GM12872 (cell line): ENCODE measurements at regions not wholly inside any gene's neighbourhood (a gene's known extent, or its start where the extent isn't known, plus 50 kb on each side); places are given as distances from the start of the nearest gene placed in this dataset.

Experiments
- CTCF ChIP-seq: IDR thresholded peaks from 3 replicates; pipeline ENCODE4 v1.5.1; 2011; ENCODE audit warnings: low read depth, mild to moderate bottlenecking, low read length, moderate library complexity; ENCODE audit not compliant: insufficient read depth

GRCh38 chr6:119891206-119891605 is 541.6 kb upstream of the MAN1A1 start:
- TF ChIP-seq CTCF: no peak

DNA sequence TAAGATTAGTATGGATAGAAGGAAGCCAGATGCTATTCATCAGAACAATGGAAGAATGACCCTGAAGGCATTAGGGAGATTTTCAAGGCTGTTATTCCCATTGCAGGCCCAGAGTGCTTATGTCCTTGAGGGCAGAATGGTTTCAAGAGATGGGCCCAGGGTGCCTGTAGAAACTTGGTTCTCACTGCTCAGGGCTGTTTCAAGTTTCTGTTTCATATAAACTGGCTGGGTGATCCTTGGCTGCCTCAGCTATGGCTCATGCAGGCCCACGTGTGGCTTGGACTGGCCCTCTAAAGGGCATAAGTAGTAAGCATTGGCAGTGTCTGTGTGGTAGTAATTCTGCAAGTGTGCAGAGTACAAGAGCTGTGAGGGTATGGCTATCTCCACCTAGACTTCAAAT is 540.9 kb upstream of the MAN1A1 start:
- no peak for TF ChIP-seq CTCF

DNA sequence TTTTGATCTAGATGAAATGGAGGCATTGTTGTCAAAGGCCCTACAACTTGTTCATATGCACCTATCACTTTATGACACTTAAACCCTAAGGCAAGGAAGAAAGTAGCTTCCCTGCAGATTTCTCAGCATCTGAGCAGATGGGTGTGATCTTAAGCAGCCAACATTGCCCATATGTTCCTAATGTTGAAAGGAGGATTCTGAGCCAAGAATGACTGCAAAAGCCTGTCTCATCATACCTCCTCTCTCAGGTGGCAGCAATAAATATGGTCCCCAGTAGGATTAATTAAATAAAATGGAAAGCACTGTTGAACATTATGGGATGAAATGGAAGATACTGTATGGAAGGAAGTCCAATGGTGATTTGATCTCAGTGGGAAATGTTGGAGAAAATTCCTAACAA is 538.1 kb upstream of the MAN1A1 start:
- no peak for TF ChIP-seq CTCF

DNA sequence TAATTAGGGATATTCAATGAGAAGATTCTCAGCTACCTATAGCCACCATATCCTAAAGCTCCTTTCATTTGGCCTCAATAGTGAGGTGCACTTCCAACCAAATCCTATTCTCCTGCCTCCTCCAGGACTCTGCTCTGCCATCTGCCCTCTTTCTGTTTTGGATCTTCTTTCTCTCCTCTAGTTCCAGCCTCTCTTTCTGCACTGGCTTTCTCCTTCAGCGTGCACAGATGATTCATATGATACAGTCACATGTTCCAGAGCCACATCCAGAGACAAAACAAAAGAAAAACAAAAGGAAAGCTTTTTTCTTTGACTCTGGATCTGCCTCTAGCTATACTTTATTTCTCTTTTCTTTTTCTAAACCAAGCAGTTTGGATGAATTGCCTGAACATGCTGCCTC is 531.9 kb upstream of the MAN1A1 start:
- TF ChIP-seq CTCF: no peak

GRCh38 chr6:119880840-119881239 is 531.3 kb upstream of the MAN1A1 start:
- no peak for TF ChIP-seq CTCF

DNA sequence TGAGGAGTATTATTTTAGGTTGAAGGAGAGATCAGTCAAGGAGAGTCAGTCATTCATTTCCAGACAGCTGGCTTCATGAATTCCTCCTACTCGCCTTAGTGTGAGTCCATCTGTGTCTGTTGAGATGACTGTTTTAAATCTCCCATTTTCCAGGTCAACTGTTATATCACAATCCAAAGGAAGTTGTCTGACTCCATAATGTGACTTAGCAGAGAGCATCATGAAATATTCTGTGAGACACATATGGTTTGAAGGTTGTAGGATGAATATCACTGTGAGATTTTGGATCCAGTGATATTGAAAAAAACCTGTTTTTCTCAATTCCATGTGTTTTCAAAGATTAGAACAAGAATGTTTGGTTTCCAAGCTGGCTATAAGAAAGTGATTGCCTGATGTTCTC is 530.2 kb upstream of the MAN1A1 start:
- TF ChIP-seq CTCF: no peak

- no peak for TF ChIP-seq CTCF
Measured at GRCh38 chr6:119874381-119874780, 524.8 kb upstream of the MAN1A1 start.

DNA sequence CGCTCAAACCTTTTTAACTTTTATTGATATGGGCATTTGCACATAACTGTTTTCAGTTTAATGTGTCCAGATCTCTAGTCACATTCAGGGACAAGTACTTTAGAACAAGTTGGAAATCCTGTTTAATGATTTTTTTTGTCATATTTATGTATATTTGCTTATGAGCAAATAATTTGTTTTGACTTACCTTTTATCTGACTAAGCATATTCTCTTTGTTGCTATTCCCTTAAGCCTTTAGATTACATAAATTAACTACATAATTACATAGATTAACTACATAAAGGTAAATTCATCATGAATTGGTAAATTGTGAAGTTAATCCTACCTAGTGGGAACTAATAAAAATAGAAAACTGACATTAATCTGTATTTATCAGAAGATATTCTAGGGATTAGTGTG is 523.5 kb upstream of the MAN1A1 start:
- TF ChIP-seq CTCF: no peak
